Neural crest cell (in vitro differentiated cells): ENCODE measurements at regions not wholly inside any gene's neighbourhood (a gene's known extent, or its start where the extent isn't known, plus 50 kb on each side); places are given as distances from the start of the nearest gene placed in this dataset.

ENCODE experiments used
- DNase-seq: peaks from one replicate; pipeline ENCODE4 v3.0.0; 2021; ENCODE audit warnings: low read depth, mixed read lengths, low spot score
- H3K27ac Mint-ChIP-seq: one replicate; pipeline ENCODE4 v1.8.0; 2021; ENCODE audit warnings: mild to moderate bottlenecking, mixed read lengths; ENCODE audit not compliant: unreplicated experiment
- H3K27me3 Mint-ChIP-seq: 2 replicates; pipeline ENCODE4 v1.8.0; 2021; ENCODE audit warnings: low read depth, mild to moderate bottlenecking, mixed read lengths
- H3K36me3 Mint-ChIP-seq: 2 replicates; pipeline ENCODE4 v1.8.0; 2021; ENCODE audit warnings: low read depth, mild to moderate bottlenecking, mixed read lengths
- H3K4me1 Mint-ChIP-seq: 2 replicates; pipeline ENCODE4 v1.8.0; 2021; ENCODE audit warnings: mixed read lengths
- H3K4me3 Mint-ChIP-seq: one replicate; pipeline ENCODE4 v1.8.0; 2021; ENCODE audit warnings: mild to moderate bottlenecking, mixed read lengths
- H3K9me3 Mint-ChIP-seq: 2 replicates; pipeline ENCODE4 v1.8.0; 2021; ENCODE audit warnings: mixed read lengths
- TF ChIP-seq, protein P1 (sequence below): fragments of 200-600 bp; sonication (generic); conservative IDR thresholded peaks from 2 replicates; pipeline ENCODE4 v1.5.0; 2021; ENCODE audit warnings: antibody characterized with exemption, mild to moderate bottlenecking

DNA sequence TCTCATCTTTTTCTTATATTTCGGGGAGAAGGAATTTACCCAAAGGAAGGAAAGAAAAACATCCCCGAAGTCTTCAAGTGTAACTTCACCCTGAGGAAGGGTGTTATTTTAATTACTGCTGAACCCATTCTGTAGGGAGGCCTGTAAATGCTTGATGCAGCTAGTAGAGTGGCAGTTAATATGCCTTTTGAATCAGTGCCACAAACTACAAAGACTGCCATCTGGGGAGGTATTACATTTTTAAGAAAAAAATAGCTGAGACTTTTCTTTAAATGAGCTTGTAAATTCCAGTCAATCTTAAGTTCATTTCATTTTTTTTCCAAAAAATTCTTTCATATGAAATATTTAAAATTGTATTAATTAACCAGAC lies 233.1 kb upstream of the FERD3L start:
- no peaks in the 10 kb centered on the region for H3K9me3 Mint-ChIP-seq
- TF ChIP-seq, protein P1, sequence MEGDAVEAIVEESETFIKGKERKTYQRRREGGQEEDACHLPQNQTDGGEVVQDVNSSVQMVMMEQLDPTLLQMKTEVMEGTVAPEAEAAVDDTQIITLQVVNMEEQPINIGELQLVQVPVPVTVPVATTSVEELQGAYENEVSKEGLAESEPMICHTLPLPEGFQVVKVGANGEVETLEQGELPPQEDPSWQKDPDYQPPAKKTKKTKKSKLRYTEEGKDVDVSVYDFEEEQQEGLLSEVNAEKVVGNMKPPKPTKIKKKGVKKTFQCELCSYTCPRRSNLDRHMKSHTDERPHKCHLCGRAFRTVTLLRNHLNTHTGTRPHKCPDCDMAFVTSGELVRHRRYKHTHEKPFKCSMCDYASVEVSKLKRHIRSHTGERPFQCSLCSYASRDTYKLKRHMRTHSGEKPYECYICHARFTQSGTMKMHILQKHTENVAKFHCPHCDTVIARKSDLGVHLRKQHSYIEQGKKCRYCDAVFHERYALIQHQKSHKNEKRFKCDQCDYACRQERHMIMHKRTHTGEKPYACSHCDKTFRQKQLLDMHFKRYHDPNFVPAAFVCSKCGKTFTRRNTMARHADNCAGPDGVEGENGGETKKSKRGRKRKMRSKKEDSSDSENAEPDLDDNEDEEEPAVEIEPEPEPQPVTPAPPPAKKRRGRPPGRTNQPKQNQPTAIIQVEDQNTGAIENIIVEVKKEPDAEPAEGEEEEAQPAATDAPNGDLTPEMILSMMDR, result no peak
- H3K4me3 Mint-ChIP-seq, result no peak overlapping the region
- peaks cover 15% of the 10 kb centered on the region for H3K4me1 Mint-ChIP-seq
- H3K36me3 Mint-ChIP-seq, result no peaks in the 10 kb centered on the region
- no peak for DNase-seq
- no peaks in the 10 kb centered on the region for H3K27me3 Mint-ChIP-seq
- peak overlapping the region; percentile 9 for H3K27ac Mint-ChIP-seq

DNA sequence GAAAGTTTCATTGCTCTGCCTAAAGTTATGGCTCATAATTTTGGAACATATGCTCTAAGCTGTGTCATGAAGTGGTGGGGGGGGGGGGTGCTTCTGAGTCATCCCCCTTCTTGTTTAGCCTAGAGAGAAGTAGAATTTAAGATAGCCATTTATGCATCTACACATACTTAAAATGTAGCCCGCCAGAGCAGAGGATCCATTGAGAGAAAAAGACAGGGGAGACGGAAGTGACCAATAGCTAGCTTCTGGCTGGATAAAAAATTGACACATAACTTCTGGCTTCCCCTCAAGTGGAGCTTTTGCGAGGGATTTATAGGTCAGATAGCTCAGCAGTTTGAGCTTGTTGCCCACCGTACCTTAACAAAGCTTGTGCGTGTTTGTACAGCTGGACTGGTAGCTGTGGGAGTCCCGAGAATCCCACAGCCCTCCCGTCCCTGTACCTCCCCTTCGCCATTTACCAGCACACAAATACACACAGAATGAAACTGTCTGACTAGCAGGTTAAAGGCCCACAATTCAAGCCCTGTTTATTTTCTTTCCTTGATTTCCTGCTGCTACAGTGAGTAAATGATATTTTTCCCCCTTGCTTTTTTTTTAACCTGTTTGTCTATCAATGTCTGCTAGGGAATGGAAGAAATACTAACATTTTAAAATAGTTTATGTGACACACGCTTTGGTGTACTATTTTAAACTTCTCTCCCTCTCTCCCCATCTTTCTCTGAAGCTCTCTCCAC lies 232.6 kb upstream of the FERD3L start:
- DNase-seq, result no peak
- Mint-ChIP-seq H3K27ac (peak overlapping the region; percentile 9), H3K9me3 (no peaks in the 10 kb centered on the region), H3K4me3 (no peak overlapping the region), H3K4me1 (peaks cover 15% of the 10 kb centered on the region), H3K27me3 (no peaks in the 10 kb centered on the region), H3K36me3 (no peaks in the 10 kb centered on the region)
- TF ChIP-seq, protein P1, result no peak

DNA sequence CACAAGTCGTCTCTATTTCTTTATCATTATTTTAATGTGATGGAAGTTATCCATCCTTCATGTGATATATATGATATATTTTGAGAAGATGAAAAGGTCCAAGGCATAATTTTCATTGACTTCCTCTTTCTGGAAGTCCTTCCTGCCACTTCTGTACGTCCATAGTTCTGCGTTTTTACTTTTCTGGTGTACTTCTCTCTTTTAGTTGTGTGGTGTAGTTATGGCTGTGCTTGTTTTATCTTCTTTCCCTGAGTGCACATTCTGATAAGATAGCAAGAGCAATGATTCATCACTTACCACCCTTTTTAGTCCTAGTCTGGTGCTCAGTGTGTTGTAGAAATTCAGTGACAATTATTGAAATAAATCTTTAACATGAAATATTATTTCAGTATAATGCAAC lies 231.3 kb upstream of the FERD3L start:
- Mint-ChIP-seq H3K27ac (no peak overlapping the region), H3K9me3 (no peaks in the 10 kb centered on the region), H3K27me3 (no peaks in the 10 kb centered on the region), H3K4me1 (peaks cover 15% of the 10 kb centered on the region), H3K4me3 (no peak overlapping the region), H3K36me3 (no peaks in the 10 kb centered on the region)
- no peak for DNase-seq
- TF ChIP-seq, protein P1, result no peak

DNA sequence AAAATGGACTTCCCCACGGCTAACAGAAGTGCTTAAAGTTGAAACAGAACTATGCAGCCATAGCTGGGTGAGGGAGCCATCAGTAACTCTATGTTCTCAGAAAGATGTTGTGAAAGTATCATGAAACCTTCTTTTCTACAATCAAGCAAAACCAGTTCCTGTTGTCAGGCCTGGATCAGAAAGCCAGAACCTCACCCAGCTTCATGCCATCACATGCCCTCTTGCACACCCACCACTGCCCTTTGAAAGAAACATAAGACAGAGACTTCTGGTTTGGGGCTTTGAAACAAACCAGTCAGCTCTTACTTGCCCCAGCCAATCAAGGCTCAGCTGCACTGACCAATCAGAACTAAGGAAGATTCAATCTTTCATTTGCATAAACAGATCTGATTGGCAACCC lies 230.8 kb upstream of the FERD3L start:
- Mint-ChIP-seq H3K36me3 (no peaks in the 10 kb centered on the region), H3K4me3 (no peak overlapping the region), H3K9me3 (no peaks in the 10 kb centered on the region), H3K4me1 (peaks cover 10% of the 10 kb centered on the region), H3K27ac (no peak overlapping the region), H3K27me3 (no peaks in the 10 kb centered on the region)
- no peak for DNase-seq
- TF ChIP-seq, protein P1, result no peak

DNA sequence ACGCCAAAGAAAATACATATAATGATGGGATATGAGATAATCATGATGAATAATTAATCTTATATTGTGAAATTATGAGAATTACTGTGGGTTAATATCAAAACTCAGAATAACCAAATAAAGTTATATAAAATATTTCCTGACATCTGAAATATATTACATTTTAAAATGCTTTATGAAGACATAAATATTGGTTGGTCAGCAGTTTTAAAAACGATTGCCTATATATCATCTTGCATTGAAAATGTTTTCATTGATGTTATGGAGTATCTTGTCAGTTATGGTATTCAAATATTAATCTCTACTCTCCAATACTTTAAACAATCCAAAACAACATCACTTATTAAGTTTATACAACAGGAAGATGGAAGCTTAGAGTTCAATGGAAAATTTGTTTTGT lies 228.1 kb upstream of the FERD3L start:
- Mint-ChIP-seq H3K9me3 (no peaks in the 10 kb centered on the region), H3K27me3 (no peaks in the 10 kb centered on the region), H3K27ac (no peak overlapping the region), H3K4me1 (peaks cover 8% of the 10 kb centered on the region), H3K4me3 (no peak overlapping the region), H3K36me3 (no peaks in the 10 kb centered on the region)
- TF ChIP-seq, protein P1, result no peak
- no peak for DNase-seq
